PC-9 (cell line): ENCODE measurements at regions not wholly inside any gene's neighbourhood (a gene's known extent, or its start where the extent isn't known, plus 50 kb on each side); places are given as distances from the start of the nearest gene placed in this dataset.
"Not testable (repeated sequence)": the region's sequence is repeated elsewhere in the genome, so short reads cannot be mapped to it uniquely, and the experiment has no call there.

Experiments
- CTCF ChIP-seq: fragments of 200-600 bp; sonication (generic); conservative IDR thresholded peaks from 2 replicates; pipeline ENCODE4 v1.6.1; 2017; ENCODE audit warnings: mixed run types, antibody characterized with exemption, mild to moderate bottlenecking, moderate library complexity
- EZH2 ChIP-seq: fragments of 200-600 bp; sonication (generic); IDR thresholded peaks from 2 replicates; pipeline ENCODE4 v1.8.0; 2017; ENCODE audit warnings: antibody characterized with exemption, low read depth

GRCh38 chr2:87217741-87218410, 196.2 kb upstream of the PLGLB1 start:
- peak; percentile 55 for TF ChIP-seq CTCF
- TF ChIP-seq EZH2: not testable (repeated sequence)
